Left lung (tissue), 4 donors: ENCODE measurements at regions not wholly inside any gene's neighbourhood (a gene's known extent, or its start where the extent isn't known, plus 50 kb on each side); places are given as distances from the start of the nearest gene placed in this dataset.

ENCODE experiments used
- ATAC-seq: fragments of 200-7000 bp; cut with Tn5 transposase; one replicate; pipeline ENCODE4 v1.9.1; 2020; ENCODE audit warnings: moderate library complexity
- DNase-seq, 4 donors: peaks; one replicate each; pipeline ENCODE4 v3.0.0-alpha.2; 2013 to 2020
- H3K27ac ChIP-seq, 2 donors: fragments of 200-600 bp; sonication (generic) in 1 of 2; one replicate each; pipeline versions ENCODE4 v1.5.0 to v1.8.0; 2020 to 2021
- H3K27me3 ChIP-seq, 2 donors: fragments of 200-600 bp; sonication (generic) in 1 of 2; one replicate each; pipeline versions ENCODE4 v1.5.0 to v1.8.0; 2020 to 2021
- H3K36me3 ChIP-seq, 2 donors: fragments of 200-600 bp; sonication (generic) in 1 of 2; one replicate each; pipeline versions ENCODE4 v1.5.0 to v1.8.0; 2020 to 2021
- H3K4me1 ChIP-seq, 2 donors: fragments of 200-600 bp; one replicate each; pipeline ENCODE4 v1.8.0; 2021
- H3K4me3 ChIP-seq, 2 donors: fragments of 200-600 bp; sonication (generic) in 1 of 2; one replicate each; pipeline versions ENCODE4 v1.5.0 to v1.8.0; 2020 to 2021; ENCODE audit warnings: mild to moderate bottlenecking in 1 of 2
- H3K9me3 ChIP-seq, 2 donors: fragments of 200-600 bp; sonication (generic) in 1 of 2; one replicate each; pipeline versions ENCODE4 v1.5.0 to v1.8.0; 2020 to 2021
- CTCF ChIP-seq, 2 donors: fragments of 200-600 bp; sonication (generic) in 1 of 2; IDR thresholded peaks; one replicate each; pipeline versions ENCODE4 v1.5.0 to v1.8.0; 2021; ENCODE audit warnings: antibody characterized with exemption in 2 of 2
- intact Hi-C, 2 donors: fragments of 100-400 bp; cut with DNase I; formaldehyde crosslinking; loops; one replicate each; pipeline versions ENCODE4 v1.11.2 to v1.14.2; 2022
- donor health status: DM: no; HTN: yes; CAD: no.
- donor health status: DM: no; HTN: no; CAD: no.

- Histone ChIP-seq H3K4me1 (no peaks in the 10 kb centered on the region), H3K36me3 (no peaks in the 10 kb centered on the region), H3K27ac (no peak overlapping the region), H3K27me3 (no peaks in the 10 kb centered on the region), H3K4me3 (no peak overlapping the region), H3K9me3 (no peaks in the 10 kb centered on the region)
- DNase-seq (no peak), ATAC-seq (peak; percentile 66)
- TF ChIP-seq CTCF (IDR thresholded peaks at IDR 0.05): no peak
- intact Hi-C loops: no loop called here
Measured at GRCh38 chr12:98352218-98352811, 163.1 kb upstream of the TMPO start.

DNA sequence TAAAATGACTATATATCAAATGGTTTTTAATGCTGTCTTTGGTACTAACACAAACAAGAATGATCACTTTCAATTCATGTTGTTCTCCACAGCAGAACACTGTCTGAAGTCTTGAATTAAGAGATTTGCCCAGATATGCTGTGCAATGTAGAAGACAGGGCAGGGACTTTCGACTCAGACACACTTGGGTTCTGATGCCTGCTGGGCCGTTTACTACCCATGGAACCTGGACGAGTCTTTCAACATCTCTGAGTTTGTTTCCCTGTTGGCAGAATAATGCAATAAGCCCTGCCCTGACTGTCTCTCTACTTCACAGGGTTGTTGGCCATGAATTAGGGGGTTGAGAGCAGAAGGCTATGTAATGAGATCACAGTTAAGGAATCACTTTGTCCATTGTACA, 162.6 kb upstream of the TMPO start:
- Histone ChIP-seq H3K4me1 (no peaks in the 10 kb centered on the region), H3K27ac (no peak overlapping the region), H3K27me3 (no peaks in the 10 kb centered on the region), H3K36me3 (no peaks in the 10 kb centered on the region), H3K9me3 (no peaks in the 10 kb centered on the region), H3K4me3 (no peak overlapping the region)
- intact Hi-C loops: no loop called here
- DNase-seq: no peak
- peak; percentile 39 for ATAC-seq
- TF ChIP-seq CTCF (IDR thresholded peaks at IDR 0.05): no peak

DNA sequence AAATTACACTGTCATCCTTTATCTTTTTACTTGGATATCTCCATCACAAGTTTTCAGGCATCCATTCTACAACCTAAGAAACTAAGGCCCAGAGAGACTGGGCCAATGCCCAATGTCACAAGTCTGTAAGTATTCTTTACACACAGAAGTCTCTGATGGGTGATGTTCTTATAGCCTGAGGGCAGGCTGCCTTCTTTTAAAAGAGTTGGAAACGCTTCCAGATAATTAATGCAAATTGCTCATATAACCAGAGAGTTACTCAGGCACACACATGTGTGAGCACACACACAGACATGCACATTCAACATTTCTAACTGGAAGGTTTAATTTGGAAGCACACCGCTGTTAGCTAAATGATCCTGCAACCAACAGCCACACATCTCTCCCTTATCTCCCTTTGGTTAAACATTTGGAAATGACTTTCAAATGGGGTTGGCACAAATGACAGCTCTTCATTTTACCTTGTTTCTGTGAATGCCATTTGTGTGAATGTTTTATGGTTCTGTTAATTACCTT, 160.8 kb upstream of the TMPO start:
- H3K4me3 ChIP-seq: no peak overlapping the region
- H3K27ac ChIP-seq: no peak overlapping the region
- no peak for TF ChIP-seq CTCF (IDR thresholded peaks at IDR 0.05)
- H3K9me3 ChIP-seq: no peaks in the 10 kb centered on the region
- no peaks in the 10 kb centered on the region for H3K4me1 ChIP-seq
- ATAC-seq (no peak), DNase-seq (no peak)
- no peaks in the 10 kb centered on the region for H3K36me3 ChIP-seq
- intact Hi-C loops: no loop called here
- H3K27me3 ChIP-seq: no peaks in the 10 kb centered on the region

- Histone ChIP-seq H3K4me1 (no peaks in the 10 kb centered on the region), H3K27me3 (no peaks in the 10 kb centered on the region), H3K27ac (no peak overlapping the region), H3K36me3 (no peaks in the 10 kb centered on the region), H3K4me3 (no peak overlapping the region), H3K9me3 (no peaks in the 10 kb centered on the region)
- DNase-seq (no peak), ATAC-seq (no peak)
- TF ChIP-seq CTCF (IDR thresholded peaks at IDR 0.05): no peak
- intact Hi-C loops: no loop called here
Measured at GRCh38 chr12:98355322-98355721, 160.1 kb upstream of the TMPO start.

- Histone ChIP-seq H3K4me3 (no peak overlapping the region), H3K27me3 (no peaks in the 10 kb centered on the region), H3K4me1 (no peaks in the 10 kb centered on the region), H3K9me3 (no peaks in the 10 kb centered on the region), H3K27ac (no peak overlapping the region), H3K36me3 (no peaks in the 10 kb centered on the region)
- DNase-seq: no peak
- ATAC-seq: no peak
- intact Hi-C loops: no loop called here
- TF ChIP-seq CTCF (IDR thresholded peaks at IDR 0.05): no peak
Measured at GRCh38 chr12:98355933-98356332, 159.5 kb upstream of the TMPO start.
